IMR-90 (cell line): ENCODE measurements at regions not wholly inside any gene's neighbourhood (a gene's known extent, or its start where the extent isn't known, plus 50 kb on each side); places are given as distances from the start of the nearest gene placed in this dataset.

Experiments
- CEBPB ChIP-seq: IDR thresholded peaks from 2 replicates; pipeline ENCODE4 v1.6.1; 2012; ENCODE audit warnings: low read depth, low read length, improper control_type of control experiment
- CTCF ChIP-seq: conservative IDR thresholded peaks from 2 replicates; pipeline ENCODE4 v1.5.1; 2012; ENCODE audit warnings: mild to moderate bottlenecking, low read depth, low read length, improper control_type of control experiment
- MXI1 ChIP-seq: IDR thresholded peaks from 2 replicates; pipeline ENCODE4 v1.6.1; 2012; ENCODE audit warnings: low read depth, mild to moderate bottlenecking, low read length, moderate library complexity, borderline replicate concordance
- NFE2L2 ChIP-seq: fragments of 150-350 bp; IDR thresholded peaks from 2 replicates; pipeline ENCODE4 v1.6.1; 2016; ENCODE audit warnings: low read depth, mild to moderate bottlenecking, low read length
- RFX5 ChIP-seq: IDR thresholded peaks from 2 replicates; pipeline ENCODE4 v1.8.0; 2012; ENCODE audit warnings: low read depth, mild to moderate bottlenecking, low read length, moderate library complexity

- TF ChIP-seq CTCF (no peak), NFE2L2 (no peak), RFX5 (no peak), MXI1 (no peak), CEBPB (no peak)
Measured at GRCh38 chr4:171594293-171594692, 218.9 kb upstream of the GALNTL6 start.
